DMS153 treated with DMSO at 0.1 percent for 48 hours (cell line): ENCODE measurements at regions not wholly inside any gene's neighbourhood (a gene's known extent, or its start where the extent isn't known, plus 50 kb on each side); places are given as distances from the start of the nearest gene placed in this dataset.
"Not testable (repeated sequence)": the region's sequence is repeated elsewhere in the genome, so short reads cannot be mapped to it uniquely, and the experiment has no call there.

ENCODE experiments used
- DNase-seq: peaks from one replicate; lab custom pipeline; 2025; ENCODE audit not compliant: unreplicated experiment; lab: John Stamatoyannopoulos, UW

DNA sequence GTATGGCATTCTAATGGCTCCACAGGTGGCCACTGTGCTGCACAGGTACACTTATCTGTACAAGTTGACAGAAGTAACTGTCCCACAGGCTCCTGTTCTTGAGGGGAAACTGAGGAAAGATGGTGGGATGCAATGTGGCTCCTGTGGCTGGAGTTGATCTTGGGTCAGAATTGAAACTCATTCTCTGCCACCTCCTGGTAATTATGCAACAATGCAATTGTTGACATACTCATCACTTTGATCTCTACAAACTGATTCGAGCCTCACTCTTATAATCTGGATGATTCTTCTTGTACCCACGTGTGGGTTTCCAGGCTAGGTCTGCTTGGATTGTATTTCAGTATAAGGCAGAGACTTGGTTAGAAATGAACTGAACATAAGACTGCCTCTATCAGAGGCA, 148.8 kb downstream of the CCNG2 start:
- DNase-seq, result no peak

- no peak for DNase-seq
Measured at GRCh38 chr4:77306496-77306895, 149.5 kb downstream of the CCNG2 start.

DNA sequence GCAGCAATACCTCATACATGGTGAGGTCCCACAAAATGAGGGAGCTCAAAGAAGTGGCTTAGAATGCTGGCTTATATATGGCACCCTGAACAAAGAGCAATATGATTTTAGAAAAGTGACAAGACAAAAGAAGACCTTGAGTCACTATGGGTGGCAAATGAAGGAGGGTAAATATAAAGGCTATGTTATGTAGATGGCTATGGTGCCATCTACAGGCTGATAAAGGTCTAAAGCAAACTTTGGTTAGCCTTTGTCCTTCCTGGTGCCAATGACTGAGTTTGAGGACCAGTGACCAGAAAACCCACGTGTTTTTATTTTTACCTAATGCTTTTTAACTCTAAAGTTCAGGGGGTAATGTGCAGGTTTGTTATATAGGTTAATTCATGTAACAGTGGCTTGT, 151.8 kb downstream of the CCNG2 start:
- peak; percentile 26 for DNase-seq

DNA sequence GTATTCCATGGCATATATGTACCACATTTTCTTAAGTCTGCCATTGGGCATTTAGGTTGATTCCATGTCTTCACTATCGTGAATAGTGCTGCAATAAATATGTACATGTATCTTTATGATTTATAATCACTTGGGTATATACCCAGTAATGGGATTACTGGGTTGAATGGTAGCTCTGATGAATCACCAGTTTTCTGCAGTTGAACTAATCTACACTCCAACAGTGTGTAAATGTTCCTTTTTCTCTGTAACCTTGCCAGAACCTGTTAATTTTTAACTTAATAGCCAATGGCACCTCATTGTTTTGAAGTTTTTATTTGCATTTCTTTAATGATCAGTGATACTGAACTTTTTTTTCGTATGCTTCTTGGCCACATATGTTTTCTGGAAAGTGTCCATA, 152.5 kb downstream of the CCNG2 start:
- DNase-seq, result no peak

- no peak for DNase-seq
Measured at GRCh38 chr4:77310931-77311330, 153.9 kb downstream of the CCNG2 start.

- DNase-seq, result no peak
Measured at GRCh38 chr4:77314697-77315096, 157.7 kb downstream of the CCNG2 start.

GRCh38 chr4:77327151-77327550, 170.1 kb downstream of the CCNG2 start:
- no peak for DNase-seq

DNA sequence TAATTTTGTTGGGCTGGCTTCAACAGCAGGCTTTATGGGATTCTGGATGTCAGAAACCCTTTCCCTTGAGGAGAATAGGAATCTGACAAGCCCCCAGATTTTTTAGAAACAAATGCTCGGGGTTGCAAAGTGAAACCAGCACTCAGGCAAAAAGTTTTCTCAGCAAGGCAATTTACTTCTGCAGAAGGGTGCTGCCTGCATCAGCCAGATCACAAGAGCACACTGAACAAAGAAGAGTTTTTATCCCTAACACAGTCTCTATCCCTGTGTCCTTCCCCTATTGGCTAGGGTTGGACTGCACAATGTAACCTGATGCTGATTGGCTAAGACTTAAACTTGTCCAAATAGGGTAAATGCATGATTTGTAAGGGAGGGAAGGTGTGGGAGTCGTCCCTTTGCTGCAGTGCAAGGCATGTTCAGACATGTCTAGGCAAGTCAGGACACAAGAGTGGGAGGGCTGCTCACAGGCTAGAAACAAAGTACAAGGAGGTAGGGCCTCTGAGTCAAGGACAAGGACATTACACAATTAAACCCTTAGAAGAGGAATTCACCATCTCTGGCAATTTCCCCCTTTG, 175.8 kb downstream of the CCNG2 start:
- DNase-seq, result no peak

- no peak for DNase-seq
Measured at GRCh38 chr4:77336411-77337142, 179.6 kb downstream of the CCNG2 start.

GRCh38 chr4:77342170-77342810, 185.3 kb downstream of the CCNG2 start:
- no peak for DNase-seq

DNA sequence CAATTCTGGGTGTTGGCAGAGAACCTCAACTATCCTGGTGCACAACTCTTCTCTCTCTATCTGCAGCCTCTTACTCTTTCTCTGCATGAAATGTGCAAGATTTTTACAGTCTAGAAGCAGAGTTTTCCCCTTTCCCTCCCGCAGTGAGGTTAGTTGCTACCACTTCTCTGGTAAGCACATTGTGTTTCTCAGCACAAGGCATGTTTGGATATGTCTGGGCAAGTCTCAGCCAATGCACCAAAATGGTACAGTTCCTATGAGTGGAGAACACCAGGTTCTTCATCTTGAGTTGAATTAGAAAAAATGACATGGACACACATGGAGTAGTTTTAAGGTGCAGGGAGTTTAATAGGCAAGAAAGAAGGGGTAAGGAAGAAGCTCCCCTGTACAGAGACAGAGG, 187.0 kb downstream of the CCNG2 start:
- no peak for DNase-seq

DNA sequence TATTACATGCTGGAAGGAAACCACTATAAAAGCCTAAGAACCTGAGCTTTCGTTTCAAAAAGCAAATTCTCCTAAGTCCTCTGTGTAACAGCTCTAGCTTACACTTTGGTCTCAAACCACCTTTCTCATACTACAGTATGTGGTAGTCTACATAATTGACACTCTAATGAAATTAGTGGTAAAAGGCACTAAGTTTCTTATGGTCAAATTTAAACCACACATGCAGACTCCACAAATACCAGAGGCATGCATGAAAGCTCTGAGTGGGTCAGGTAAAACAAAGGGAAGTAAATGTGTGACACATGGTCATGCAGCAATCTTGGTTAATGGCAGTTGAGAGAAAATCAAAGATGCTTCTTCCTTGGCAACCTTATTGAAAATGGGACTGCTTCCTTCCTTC, 187.8 kb downstream of the CCNG2 start:
- no peak for DNase-seq

- no peak for DNase-seq
Measured at GRCh38 chr4:77347351-77347966, 190.5 kb downstream of the CCNG2 start.

DNA sequence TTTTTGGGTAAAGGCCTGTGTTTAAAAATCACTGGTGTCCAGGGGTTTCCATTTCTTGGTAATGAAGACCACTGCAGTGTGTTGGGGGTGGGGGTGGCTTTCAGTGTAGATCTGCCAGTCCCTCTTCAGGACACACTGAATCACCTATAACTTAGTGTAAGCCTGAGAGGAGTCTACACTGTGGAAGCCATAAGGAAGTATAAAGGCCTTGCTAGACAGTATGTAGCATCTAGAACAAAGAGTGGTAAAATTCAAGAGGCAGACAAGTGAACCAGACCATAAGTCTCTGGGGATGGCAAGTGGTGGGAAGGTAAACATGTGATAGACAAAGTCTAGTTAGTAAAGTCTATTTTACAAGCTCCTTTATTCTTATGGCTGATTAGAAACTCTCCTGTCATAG, 191.8 kb downstream of the CCNG2 start:
- DNase-seq, result no peak

GRCh38 chr4:77349364-77349763, 192.4 kb downstream of the CCNG2 start:
- DNase-seq, result no peak

DNA sequence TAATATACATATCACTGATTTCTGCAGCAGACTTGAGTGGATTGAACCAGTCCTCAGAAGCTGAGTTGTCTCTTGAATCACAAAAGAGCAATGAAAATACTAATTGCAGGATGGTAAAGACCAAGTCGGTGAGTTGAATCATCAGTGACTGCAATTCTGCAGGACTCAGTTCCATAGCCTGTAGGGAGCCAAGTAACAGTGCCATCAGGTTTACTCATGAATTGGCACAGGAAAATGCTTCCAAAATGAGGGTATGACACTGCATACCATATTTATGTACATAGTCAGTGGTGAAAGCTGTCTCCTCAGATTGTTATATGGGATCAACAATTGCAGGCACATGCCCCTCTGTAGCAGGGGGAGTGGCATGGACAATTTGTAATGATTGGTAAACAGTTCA, 192.8 kb downstream of the CCNG2 start:
- DNase-seq, result peak; percentile 43

GRCh38 chr4:77352192-77352591, 195.2 kb downstream of the CCNG2 start:
- DNase-seq, result no peak

DNA sequence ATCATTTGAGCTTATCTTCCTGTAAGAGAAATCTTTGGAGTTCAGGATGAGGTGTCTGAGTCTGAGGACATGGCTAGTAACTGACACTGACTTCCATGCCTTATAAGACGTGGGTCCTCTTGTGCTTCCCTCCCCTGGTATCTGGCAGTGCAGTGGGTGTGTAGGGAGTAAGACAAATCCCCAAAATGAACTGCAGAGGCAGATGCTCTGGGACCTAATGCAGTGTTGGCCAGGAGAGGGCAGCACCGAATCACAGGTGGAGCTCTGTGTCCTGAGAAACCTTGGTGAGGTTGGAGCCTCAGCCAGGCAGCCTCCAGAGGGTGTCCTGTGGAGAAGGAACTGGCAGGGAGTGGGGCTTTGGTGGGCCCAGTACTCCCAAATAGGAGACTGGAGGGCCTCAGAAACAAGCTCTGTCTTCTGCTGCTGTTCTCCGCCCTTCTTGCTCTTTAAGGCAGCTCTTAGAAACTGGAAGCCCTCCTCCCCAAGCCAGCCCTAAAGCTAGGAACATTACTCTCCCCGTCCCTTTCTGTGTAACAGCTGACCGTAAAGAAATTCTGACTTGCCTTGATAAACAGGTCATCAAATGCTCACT, 196.8 kb downstream of the CCNG2 start:
- DNase-seq, result not testable (repeated sequence)

- DNase-seq, result no peak
Measured at GRCh38 chr4:77354550-77354949, 197.5 kb downstream of the CCNG2 start.

DNA sequence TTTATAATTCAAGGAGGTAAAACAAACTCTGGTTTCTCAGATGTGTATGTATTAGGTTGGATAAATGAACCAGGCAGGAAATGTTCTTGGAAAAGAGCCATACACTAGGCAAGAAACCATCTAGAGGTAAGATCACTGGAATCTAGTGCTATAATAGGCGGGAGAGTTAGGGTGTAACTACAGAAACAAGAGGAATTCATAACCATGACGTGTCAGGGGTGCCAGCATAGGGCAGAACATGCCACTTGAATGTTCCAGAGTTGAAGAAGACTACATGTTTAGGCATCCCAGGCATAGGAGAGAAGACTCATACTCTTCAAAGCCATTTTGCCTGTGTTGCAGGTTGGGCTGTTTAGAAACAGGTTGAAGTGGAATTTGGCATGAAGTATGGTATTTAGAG, 198.7 kb downstream of the CCNG2 start:
- no peak for DNase-seq

GRCh38 chr4:77358315-77358928, 201.4 kb downstream of the CCNG2 start:
- peak; percentile 4 for DNase-seq
